ENCODE measurements at regions not wholly inside any gene's neighbourhood (a gene's known extent, or its start where the extent isn't known, plus 50 kb on each side); places are given as distances from the start of the nearest gene placed in this dataset.

DNA sequence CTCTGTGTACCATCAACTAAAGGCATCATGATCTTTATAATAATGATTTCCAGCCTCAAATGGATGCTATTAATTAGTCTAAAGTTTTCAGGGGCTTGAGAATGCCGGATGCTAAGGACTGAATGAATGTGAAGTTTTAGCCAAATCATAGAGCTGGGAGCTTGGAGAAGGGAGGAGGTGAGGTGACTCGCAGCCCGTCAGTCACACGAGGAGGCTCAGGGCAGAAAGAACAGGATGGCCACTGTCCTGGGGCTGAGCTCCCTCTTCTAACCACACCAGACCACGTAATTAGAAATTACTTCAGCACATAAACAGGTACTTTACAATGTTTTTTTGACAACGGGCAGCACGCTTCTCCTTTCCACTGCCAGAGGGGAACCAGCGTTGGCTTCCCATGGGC lies 222.6 kb downstream of the NPR3 start:
- TF ChIP-seq, protein P1, sequence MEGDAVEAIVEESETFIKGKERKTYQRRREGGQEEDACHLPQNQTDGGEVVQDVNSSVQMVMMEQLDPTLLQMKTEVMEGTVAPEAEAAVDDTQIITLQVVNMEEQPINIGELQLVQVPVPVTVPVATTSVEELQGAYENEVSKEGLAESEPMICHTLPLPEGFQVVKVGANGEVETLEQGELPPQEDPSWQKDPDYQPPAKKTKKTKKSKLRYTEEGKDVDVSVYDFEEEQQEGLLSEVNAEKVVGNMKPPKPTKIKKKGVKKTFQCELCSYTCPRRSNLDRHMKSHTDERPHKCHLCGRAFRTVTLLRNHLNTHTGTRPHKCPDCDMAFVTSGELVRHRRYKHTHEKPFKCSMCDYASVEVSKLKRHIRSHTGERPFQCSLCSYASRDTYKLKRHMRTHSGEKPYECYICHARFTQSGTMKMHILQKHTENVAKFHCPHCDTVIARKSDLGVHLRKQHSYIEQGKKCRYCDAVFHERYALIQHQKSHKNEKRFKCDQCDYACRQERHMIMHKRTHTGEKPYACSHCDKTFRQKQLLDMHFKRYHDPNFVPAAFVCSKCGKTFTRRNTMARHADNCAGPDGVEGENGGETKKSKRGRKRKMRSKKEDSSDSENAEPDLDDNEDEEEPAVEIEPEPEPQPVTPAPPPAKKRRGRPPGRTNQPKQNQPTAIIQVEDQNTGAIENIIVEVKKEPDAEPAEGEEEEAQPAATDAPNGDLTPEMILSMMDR (IDR thresholded peaks at IDR 0.05): no peak
- TF ChIP-seq EP300 (IDR thresholded peaks at IDR 0.05) (no peak), POLR2A (IDR thresholded peaks at IDR 0.05) (no peak)

Data from ovary (tissue), 3 donors.